H1 (cell line): ENCODE measurements at regions not wholly inside any gene's neighbourhood (a gene's known extent, or its start where the extent isn't known, plus 50 kb on each side); places are given as distances from the start of the nearest gene placed in this dataset.

Experiments
- CTCF ChIA-PET: fragments of 300-600 bp; sonication (Branson Sonifier 250); formaldehyde crosslinking; loops from one replicate; lab custom pipeline; 2021; ENCODE audit not compliant: partially characterized antibody; lab: Charles Lee
- POLR2A ChIA-PET: fragments of 300-600 bp; sonication (Branson Sonifier 250); formaldehyde crosslinking; loops from one replicate; lab custom pipeline; 2021; ENCODE audit warnings: inconsistent platforms; ENCODE audit not compliant: partially characterized antibody; lab: Charles Lee
- DNase-seq, 2 experiments: peaks; one replicate each; pipeline versions ENCODE4 v3.0.0 to v3.0.0-alpha.2; 2010 to 2022; ENCODE audit warnings: low spot score in 2 of 2, low read depth in 1 of 2, mixed read lengths in 1 of 2
- FAIRE-seq: peaks from 2 replicates; lab custom pipeline; 2011; peaks lifted over from hg19 to GRCh38; lab: Jason Lieb, UNC
- H2AFZ ChIP-seq: 2 replicates; pipeline ENCODE4 v1.8.1; 2012; ENCODE audit warnings: low read length, inconsistent platforms
- H2AK5ac ChIP-seq: 2 replicates; pipeline ENCODE4 v1.6.1; 2013; ENCODE audit warnings: low read depth, low read length
- H2BK120ac ChIP-seq: replicated peaks from 2 replicates; pipeline ENCODE3; 2013; ENCODE audit warnings: low read depth, low read length, inconsistent platforms
- H2BK12ac ChIP-seq: 2 replicates; pipeline ENCODE4 v1.6.1; 2013; ENCODE audit warnings: low read depth, low read length
- H2BK15ac ChIP-seq: 2 replicates; pipeline ENCODE4 v1.6.1; 2013; ENCODE audit warnings: low read length
- H2BK20ac ChIP-seq: 2 replicates; pipeline ENCODE4 v1.6.1; 2013; ENCODE audit warnings: low read length
- H2BK5ac ChIP-seq: 2 replicates; pipeline ENCODE4 v1.6.1; 2013; ENCODE audit warnings: low read depth, low read length
- H3K14ac ChIP-seq: 2 replicates; pipeline ENCODE4 v1.6.1; 2013; ENCODE audit warnings: inconsistent platforms; ENCODE audit not compliant: insufficient read length
- H3K18ac ChIP-seq: 2 replicates; pipeline ENCODE4 v1.6.1; 2013; ENCODE audit warnings: low read length; ENCODE audit errors: extremely low read depth
- H3K23ac ChIP-seq: 2 replicates; pipeline ENCODE4 v1.6.1; 2013; ENCODE audit warnings: inconsistent platforms; ENCODE audit not compliant: insufficient read length
- H3K23me2 ChIP-seq: 2 replicates; pipeline ENCODE4 v1.6.1; 2013; ENCODE audit warnings: low read depth, low read length
- H3K27ac ChIP-seq: 2 replicates; pipeline ENCODE4 v1.6.1; 2011; ENCODE audit warnings: low read depth, low read length, inconsistent platforms
- H3K27me3 ChIP-seq, 4 experiments: replicated peaks in 1 of 4; 1 replicate in 1 of 4; 2 replicates in 3 of 4; pipeline versions ENCODE4 v1.6.1 to v1.8.1; 2011 to 2013; ENCODE audit warnings: low read length in 3 of 4, mild to moderate bottlenecking in 3 of 4, inconsistent platforms in 2 of 4, mixed read lengths in 2 of 4, moderate library complexity in 1 of 4; ENCODE audit not compliant: control insufficient read depth in 3 of 4, insufficient read depth in 3 of 4; ENCODE audit errors: extremely low read depth in 1 of 4
- H3K36me3 ChIP-seq, 4 experiments: 2 replicates each; pipeline versions ENCODE4 v1.6.1 to v1.8.1; 2011 to 2013; ENCODE audit warnings: mild to moderate bottlenecking in 4 of 4, low read length in 3 of 4, moderate library complexity in 2 of 4, control low read depth in 1 of 4, inconsistent platforms in 1 of 4; ENCODE audit not compliant: insufficient read depth in 4 of 4, control insufficient read depth in 2 of 4
- H3K4ac ChIP-seq: replicated peaks from 2 replicates; pipeline ENCODE3; 2013; ENCODE audit warnings: low read length, low read depth, mixed read lengths, inconsistent platforms; ENCODE audit not compliant: insufficient read length
- H3K4me1 ChIP-seq, 4 experiments: replicated peaks in 1 of 4; 1 replicate in 1 of 4; 2 replicates in 3 of 4; pipeline versions ENCODE4 v1.6.1 to v1.8.1; 2011 to 2013; ENCODE audit warnings: low read length in 3 of 4, inconsistent platforms in 2 of 4, mixed read lengths in 1 of 4; ENCODE audit not compliant: insufficient read depth in 4 of 4, control insufficient read depth in 3 of 4
- H3K4me2 ChIP-seq, 2 experiments: 2 replicates each; pipeline versions ENCODE4 v1.6.1 to v1.8.1; 2011 to 2013; ENCODE audit warnings: low read depth in 2 of 2, low read length in 2 of 2, control low read depth in 1 of 2, inconsistent platforms in 1 of 2, mild to moderate bottlenecking in 1 of 2; ENCODE audit not compliant: insufficient read depth in 1 of 2
- H3K4me3 ChIP-seq, 4 experiments: fragments of 200-600, 300-600 bp in 1 of 4; sonication (generic), shearing (Covaris generic), sonication (Bioruptor Twin) in 1 of 4; 2 replicates each; pipeline versions ENCODE4 v1.5.1 to v1.8.1; 2011 to 2016; ENCODE audit warnings: low read length in 4 of 4, low read depth in 3 of 4, control low read depth in 2 of 4, inconsistent platforms in 2 of 4, mild to moderate bottlenecking in 2 of 4, mixed read lengths in 1 of 4, moderate library complexity in 1 of 4; ENCODE audit not compliant: insufficient read depth in 2 of 4; ENCODE audit errors: extremely low read depth in 1 of 4
- H3K56ac ChIP-seq: replicated peaks from 2 replicates; pipeline ENCODE3; 2013; ENCODE audit warnings: low read depth, mild to moderate bottlenecking, mixed read lengths, low read length, inconsistent platforms; ENCODE audit not compliant: insufficient read length
- H3K79me1 ChIP-seq: 2 replicates; pipeline ENCODE4 v1.6.1; 2013; ENCODE audit warnings: low read depth, low read length, control low read depth
- H3K79me2 ChIP-seq, 2 experiments: 2 replicates each; pipeline versions ENCODE4 v1.6.1 to v1.8.1; 2012 to 2013; ENCODE audit warnings: low read length in 2 of 2, mild to moderate bottlenecking in 2 of 2, inconsistent platforms in 1 of 2; ENCODE audit not compliant: insufficient read depth in 2 of 2, control insufficient read depth in 1 of 2
- H3K9ac ChIP-seq, 4 experiments: replicated peaks in 1 of 4; 1 replicate in 1 of 4; 2 replicates in 3 of 4; pipeline versions ENCODE4 v1.6.1 to v1.8.1; 2011 to 2013; ENCODE audit warnings: low read depth in 3 of 4, low read length in 3 of 4, control low read depth in 2 of 4, mild to moderate bottlenecking in 2 of 4, moderate library complexity in 2 of 4, inconsistent platforms in 1 of 4; ENCODE audit errors: extremely low read depth in 1 of 4
- H3K9me3 ChIP-seq, 2 experiments: 2 replicates each; pipeline versions ENCODE4 v1.6.1 to v1.8.1; 2012 to 2013; ENCODE audit warnings: mild to moderate bottlenecking in 2 of 2, moderate library complexity in 2 of 2, control low read depth in 1 of 2, inconsistent platforms in 1 of 2, low read depth in 1 of 2, low read length in 1 of 2, mixed read lengths in 1 of 2; ENCODE audit not compliant: insufficient read depth in 2 of 2
- H4K20me1 ChIP-seq, 2 experiments: replicated peaks in 1 of 2; 2 replicates each; pipeline versions ENCODE3 to v1.8.1; 2011 to 2013; ENCODE audit warnings: inconsistent platforms in 2 of 2, low read length in 2 of 2, mild to moderate bottlenecking in 1 of 2; ENCODE audit not compliant: insufficient read depth in 2 of 2, control insufficient read depth in 1 of 2
- H4K5ac ChIP-seq: 2 replicates; pipeline ENCODE4 v1.6.1; 2013; ENCODE audit warnings: low read length, low read depth, mixed read lengths, inconsistent platforms; ENCODE audit not compliant: insufficient read length
- H4K8ac ChIP-seq: 2 replicates; pipeline ENCODE4 v1.8.0; 2013; ENCODE audit warnings: mild to moderate bottlenecking, moderate library complexity, low read length, inconsistent platforms; ENCODE audit not compliant: insufficient read depth; ENCODE audit errors: extremely low read depth
- H4K91ac ChIP-seq: replicated peaks from 2 replicates; pipeline ENCODE3; 2013; ENCODE audit warnings: low read length, mixed read lengths, inconsistent platforms; ENCODE audit not compliant: insufficient read length
- CTCF ChIP-seq, 3 experiments: IDR thresholded peaks; 1 replicate in 2 of 3; 2 replicates in 1 of 3; pipeline versions ENCODE4 v1.5.1 to v1.6.1; 2011; ENCODE audit warnings: low read length in 3 of 3, mild to moderate bottlenecking in 3 of 3, inconsistent platforms in 2 of 3, low read depth in 1 of 3, moderate library complexity in 1 of 3; ENCODE audit not compliant: insufficient read depth in 1 of 3; ENCODE audit errors: control extremely low read depth in 1 of 3
- MAFK ChIP-seq: IDR thresholded peaks from 2 replicates; pipeline ENCODE4 v1.6.1; 2012; ENCODE audit warnings: low read depth, mild to moderate bottlenecking, improper control_type of control experiment, low read length
- NRF1 ChIP-seq: IDR thresholded peaks from 2 replicates; pipeline ENCODE4 v1.6.1; 2011; ENCODE audit warnings: mild to moderate bottlenecking, low read depth, low read length, improper control_type of control experiment
- RFX5 ChIP-seq: IDR thresholded peaks from 2 replicates; pipeline ENCODE4 v1.6.1; 2011; ENCODE audit warnings: low read depth, low read length, improper control_type of control experiment, borderline replicate concordance
- SIX5 ChIP-seq: IDR thresholded peaks from 2 replicates; pipeline ENCODE4 v1.6.1; 2011; ENCODE audit warnings: mild to moderate bottlenecking, low read depth, low read length

- H2AK5ac ChIP-seq, result no peak overlapping the region
- DNase-seq (no peak), FAIRE-seq (no peak)
- H2BK120ac ChIP-seq, result no peak overlapping the region
- no peak overlapping the region for H2BK12ac ChIP-seq
- TF ChIP-seq RFX5 (no peak), CTCF (IDR thresholded peaks at IDR 0.05; ENCODE audit: control extremely low read depth in 1 of 3, insufficient read depth in 1 of 3, low read depth in 1 of 3, low read length in 3 of 3) (no peak), MAFK (no peak), SIX5 (no peak), NRF1 (no peak)
- no peaks in the 10 kb centered on the region for H3K27me3 ChIP-seq
- no peak overlapping the region for H4K5ac ChIP-seq
- H4K20me1 ChIP-seq, result no peaks in the 10 kb centered on the region
- H3K36me3 ChIP-seq, result no peaks in the 10 kb centered on the region
- H3K14ac ChIP-seq, result no peak overlapping the region
- no peak overlapping the region for H4K8ac ChIP-seq
- no peaks in the 10 kb centered on the region for H3K23me2 ChIP-seq
- H3K79me1 ChIP-seq, result no peaks in the 10 kb centered on the region
- no peak overlapping the region for H3K4ac ChIP-seq
- no peak overlapping the region for H3K27ac ChIP-seq
- no peak overlapping the region for H4K91ac ChIP-seq
- no peak overlapping the region for H2BK15ac ChIP-seq
- H3K4me2 ChIP-seq, result no peak overlapping the region
- H3K9me3 ChIP-seq, result peaks cover 10 to 33% of the 10 kb centered on the region in 2 experiments; a peak in 3 of 4 replicates
- H2BK5ac ChIP-seq, result no peak overlapping the region
- H3K9ac ChIP-seq, result no peak overlapping the region
- H3K23ac ChIP-seq, result no peak overlapping the region
- H3K4me3 ChIP-seq, result no peak overlapping the region
- H3K79me2 ChIP-seq, result no peaks in the 10 kb centered on the region
- ChIA-PET CTCF (no interaction called here), POLR2A (no interaction called here)
- H3K18ac ChIP-seq, result no peak overlapping the region
- no peaks in the 10 kb centered on the region for H3K4me1 ChIP-seq
- H2BK20ac ChIP-seq, result no peak overlapping the region
- no peak overlapping the region for H3K56ac ChIP-seq
- H2AFZ ChIP-seq, result no peak overlapping the region
Measured at GRCh38 chr19:23596872-23597271, 90.1 kb downstream of the ZNF675 start.
